ENCODE measurements at regions not wholly inside any gene's neighbourhood (a gene's known extent, or its start where the extent isn't known, plus 50 kb on each side); places are given as distances from the start of the nearest gene placed in this dataset.
A peak's percentile ranks its signal among the peaks of the same experiment; 100 is the strongest.

DNA sequence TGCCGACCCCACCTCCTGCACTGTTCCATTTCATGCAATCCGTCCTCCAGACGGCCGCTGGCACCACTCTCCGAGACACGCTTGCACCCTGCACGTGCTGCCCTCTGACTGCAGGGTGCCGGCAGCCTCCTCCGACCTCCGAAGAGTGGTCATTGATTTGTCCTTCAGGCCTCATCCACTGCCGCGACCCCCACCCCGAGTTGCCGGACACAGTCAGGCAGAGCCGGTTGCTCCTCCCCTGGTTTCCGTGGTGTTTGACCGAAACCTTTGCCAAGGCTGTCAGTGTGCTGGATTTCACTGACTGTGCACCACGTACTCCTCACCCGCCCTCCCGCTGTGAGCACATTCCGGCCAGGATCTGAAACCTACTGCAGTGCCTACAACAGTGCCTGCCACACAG, 156.4 kb upstream of the PDE10A start:
- peak; percentile 44 for DNase-seq (ENCODE audit: low spot score)
- in situ Hi-C loops (cut with HindIII; ENCODE audit: low sequenced_read_pairs) = no loop called here

DNA sequence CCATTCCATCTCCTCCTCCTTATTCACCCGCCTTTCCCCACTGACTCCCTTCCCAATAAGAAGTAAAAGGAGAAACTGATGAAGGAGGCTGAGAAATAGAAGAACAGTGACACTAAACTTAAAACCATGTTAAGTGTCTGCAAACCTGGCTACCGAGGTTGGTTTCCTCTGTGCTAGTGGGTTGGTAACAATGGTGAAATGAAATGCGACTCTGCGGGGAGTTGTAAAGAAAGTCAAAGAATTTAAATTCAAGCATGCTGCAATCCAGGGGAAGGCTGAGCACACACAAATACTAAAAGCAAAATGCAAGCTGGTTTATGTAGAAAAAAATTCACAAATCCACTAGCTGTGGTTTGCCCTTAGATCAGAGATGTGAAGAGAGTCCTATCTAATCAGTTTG, 155.2 kb upstream of the PDE10A start:
- in situ Hi-C loops (cut with HindIII; ENCODE audit: low sequenced_read_pairs) = no loop called here
- DNase-seq (ENCODE audit: low spot score) = no peak

DNA sequence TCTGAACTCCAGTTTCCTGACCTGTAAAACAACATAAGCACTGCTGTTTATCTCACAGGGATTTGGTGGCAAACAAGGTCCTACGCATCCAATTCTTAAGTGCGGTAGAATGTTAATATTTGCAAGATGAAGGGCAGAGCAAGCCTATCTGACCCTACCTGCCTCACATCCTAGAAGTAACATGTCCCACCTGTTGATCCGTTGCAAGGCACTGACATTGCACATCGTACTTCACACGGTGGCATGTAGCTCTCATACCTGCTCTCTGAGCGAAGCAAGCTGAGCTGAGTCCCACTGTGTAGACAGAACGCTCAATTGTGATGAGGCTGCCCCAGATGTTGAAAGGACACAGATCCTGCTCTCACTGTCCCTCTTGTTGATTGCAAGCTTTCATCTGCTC, 154.7 kb upstream of the PDE10A start:
- DNase-seq (ENCODE audit: low spot score) = no peak
- in situ Hi-C loops (cut with HindIII; ENCODE audit: low sequenced_read_pairs) = no loop called here

DNA sequence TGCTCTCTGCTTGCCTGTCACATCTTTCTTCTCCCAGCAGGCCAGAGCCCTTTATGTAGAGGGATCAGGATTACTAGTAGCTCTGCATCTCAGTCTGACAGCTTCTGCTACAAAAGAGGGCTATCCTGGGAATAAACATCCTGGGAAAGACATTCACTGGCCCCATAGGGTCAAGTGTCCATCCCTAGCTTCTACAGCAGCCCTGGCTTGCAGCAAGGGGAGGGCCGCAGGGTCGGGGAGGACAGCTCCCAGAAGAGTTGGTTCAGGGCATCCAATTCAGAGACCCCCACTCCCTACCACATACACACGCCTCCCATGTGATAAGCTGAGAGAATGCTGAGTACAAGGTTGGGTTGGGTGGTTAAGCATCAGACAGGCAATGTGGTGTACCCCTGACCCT, 154.1 kb upstream of the PDE10A start:
- in situ Hi-C loops (cut with HindIII; ENCODE audit: low sequenced_read_pairs) = no loop called here
- DNase-seq (ENCODE audit: low spot score) = no peak

DNA sequence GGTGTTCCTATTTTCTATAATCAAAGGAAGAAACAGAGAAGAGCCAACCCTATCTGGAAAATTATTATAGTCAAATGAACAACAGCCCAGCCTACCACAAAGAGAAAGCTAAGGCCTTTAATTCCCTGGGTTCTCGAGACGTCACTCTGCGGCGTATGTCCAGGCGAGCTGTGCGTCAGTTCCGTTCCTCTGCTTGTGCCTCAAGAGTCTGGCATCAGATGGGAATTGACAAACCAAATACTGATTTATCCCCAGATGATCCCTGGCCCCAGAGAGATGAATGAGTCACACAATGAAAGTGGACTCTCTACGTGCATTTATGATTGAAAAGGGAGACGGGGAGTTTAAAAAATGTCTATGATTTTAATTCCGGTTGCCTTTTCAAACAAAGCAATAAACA, 151.6 kb upstream of the PDE10A start:
- in situ Hi-C loops (cut with HindIII; ENCODE audit: low sequenced_read_pairs) = no loop called here

DNA sequence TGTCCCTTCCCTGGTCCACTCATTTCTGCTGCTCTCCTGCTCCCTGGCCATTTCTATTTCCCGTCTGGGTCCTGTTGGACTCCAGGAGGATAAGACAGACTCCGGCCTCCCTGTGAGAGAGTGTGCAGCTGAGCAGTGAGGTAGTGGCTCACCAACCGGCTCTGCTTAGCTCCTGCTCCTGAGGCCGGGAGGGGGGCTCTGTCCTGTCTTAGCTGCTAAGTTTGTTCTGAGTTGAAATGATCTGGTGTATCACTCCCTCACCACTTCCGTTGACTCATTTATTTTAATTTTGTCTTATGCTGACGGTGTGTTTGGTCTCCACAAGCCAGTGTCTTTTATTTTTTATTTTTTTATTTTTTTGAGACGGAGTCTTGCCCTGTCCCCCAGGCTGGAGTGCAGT, 148.5 kb upstream of the PDE10A start:
- in situ Hi-C loops (cut with HindIII; ENCODE audit: low sequenced_read_pairs) = no loop called here
- no peak for DNase-seq (ENCODE audit: low spot score)

More for the DNA sequence above, 151.6 kb upstream of the PDE10A start:
- no peak for DNase-seq (ENCODE audit: low spot score)

DNA sequence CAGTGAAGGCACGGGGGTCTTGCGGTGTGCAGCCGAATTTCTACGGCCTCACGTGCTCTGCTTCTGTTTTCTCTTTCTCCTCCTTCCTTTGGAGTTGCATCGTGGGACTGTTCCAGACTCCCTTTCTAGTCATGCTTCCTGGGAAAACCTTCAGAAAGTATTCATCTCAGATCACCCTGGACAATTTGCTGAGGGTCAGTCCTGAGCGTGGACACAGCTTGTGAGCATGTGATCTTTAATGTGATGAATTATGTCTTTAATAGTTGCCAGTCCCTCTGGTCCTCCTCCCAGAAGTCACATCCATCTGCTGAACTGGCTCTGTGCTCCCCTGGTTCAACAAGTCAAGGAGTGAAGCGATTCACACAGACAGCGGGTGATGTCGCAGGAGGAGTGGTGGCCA, 145.0 kb upstream of the PDE10A start:
- in situ Hi-C loops (cut with HindIII; ENCODE audit: low sequenced_read_pairs) = no loop called here
- DNase-seq (ENCODE audit: low spot score) = peak; percentile 38

DNA sequence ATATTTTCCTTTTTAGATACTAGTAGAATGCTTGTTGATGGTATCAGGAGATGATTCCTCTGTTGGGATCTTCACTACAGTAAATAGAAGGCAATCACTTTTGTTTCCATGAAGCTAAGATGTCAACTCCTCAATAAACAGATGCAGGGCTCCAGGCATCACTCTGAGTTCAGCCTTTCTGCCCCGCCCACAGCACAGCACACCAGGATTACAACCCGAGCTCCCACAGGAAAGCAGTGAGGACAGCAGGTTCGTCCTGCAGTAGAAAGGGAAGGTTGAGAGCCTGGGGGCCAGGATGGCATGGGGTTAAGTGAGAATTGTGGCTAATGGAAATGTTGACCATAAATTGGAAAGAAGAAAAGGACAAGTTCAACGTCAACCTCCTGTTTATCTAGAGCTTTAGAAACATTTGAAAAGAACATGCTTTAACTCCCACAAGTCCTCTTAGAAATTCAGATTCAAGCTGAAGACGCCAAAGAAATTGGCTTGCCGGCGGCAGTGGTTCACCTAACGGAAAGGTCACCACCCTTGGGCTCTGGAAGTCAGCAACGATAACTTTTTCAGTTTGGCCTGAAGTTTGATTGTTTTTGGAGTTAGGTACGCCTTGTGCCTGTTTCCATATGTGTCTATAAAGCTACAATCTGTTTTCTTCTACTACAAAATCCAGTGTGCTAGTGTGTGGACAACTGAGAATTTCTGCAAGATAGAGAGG, 144.4 kb upstream of the PDE10A start:
- in situ Hi-C loops (cut with HindIII; ENCODE audit: low sequenced_read_pairs) = no loop called here

DNA sequence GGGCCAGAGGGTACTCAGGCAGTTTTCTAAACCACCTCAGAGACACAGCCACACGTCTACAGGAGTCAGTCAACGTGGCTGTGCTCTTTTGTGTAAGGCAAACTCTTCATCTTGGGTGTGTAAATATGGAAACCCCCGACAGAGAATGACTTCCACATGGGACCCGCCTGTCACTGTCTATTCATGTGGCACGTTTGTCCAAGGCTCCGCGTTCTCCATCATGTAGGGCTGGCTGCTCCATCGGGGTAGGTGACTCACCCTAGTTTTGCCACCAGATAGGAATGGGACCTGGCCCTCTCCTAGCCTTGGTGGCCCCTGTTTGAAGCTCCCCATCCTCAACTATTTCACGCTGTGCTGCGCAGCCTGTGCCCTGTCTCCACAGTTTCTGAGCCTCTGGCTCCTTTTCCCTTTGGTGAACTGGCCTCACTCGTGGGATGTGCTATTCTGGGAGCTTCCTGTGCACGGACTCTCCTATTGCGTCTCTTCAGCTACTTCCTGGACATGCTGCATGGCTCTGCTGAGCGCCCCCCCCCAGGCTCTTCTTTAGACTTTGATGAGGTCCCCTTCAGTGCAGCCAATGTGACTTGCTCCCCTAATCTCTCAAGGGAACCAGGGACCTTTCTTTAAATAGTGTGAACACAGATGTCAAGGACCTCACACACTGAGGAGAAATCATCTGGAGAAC, 143.2 kb upstream of the PDE10A start:
- in situ Hi-C loops (cut with HindIII; ENCODE audit: low sequenced_read_pairs) = no loop called here
- no peak for DNase-seq (ENCODE audit: low spot score)

More for the DNA sequence above, 144.4 kb upstream of the PDE10A start:
- DNase-seq (ENCODE audit: low spot score) = no peak

DNA sequence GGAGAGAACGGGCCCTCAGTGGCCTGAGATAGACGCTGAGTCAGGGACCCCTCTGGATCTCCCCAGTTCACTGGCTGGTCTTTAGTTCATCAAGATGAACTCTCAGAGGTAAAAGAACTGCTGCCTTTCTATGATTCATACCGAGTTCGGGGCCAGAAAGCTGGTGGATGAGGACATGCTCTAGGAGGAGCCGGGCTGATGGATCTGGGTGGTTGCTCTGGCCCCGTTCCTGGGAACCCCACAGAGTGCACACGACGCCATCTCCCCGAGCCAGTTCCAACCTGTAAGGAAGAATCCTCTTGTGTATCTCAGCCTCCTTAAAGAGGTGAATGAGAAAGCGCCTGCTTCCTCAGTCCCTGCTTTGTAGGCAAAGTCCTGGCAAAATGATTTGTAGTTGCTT, 142.6 kb upstream of the PDE10A start:
- in situ Hi-C loops (cut with HindIII; ENCODE audit: low sequenced_read_pairs) = no loop called here
- no peak for DNase-seq (ENCODE audit: low spot score)

DNA sequence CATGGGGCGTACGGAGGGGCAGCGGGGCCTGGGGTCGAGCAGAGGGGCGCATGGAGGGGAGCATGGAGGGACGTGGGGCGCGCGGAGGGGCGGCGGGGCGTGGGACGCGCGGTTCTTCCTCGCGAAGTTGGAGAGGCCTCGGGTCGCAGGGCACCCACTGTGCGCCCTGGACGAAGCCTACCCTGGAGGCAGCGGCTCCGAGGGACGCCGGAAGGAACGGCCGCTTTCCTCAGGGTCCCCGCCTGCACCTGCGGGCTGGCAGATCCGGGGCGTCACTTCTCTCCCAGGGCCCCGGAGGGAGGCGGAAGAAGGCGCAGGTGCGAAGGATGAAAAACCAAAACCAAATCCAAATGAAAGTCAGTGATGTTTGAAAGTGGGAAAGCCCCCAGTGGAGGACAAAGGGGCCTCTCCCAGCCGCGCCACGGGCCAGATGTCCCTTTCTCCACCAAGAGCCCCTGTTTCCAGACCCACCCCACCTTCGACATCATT, 142.1 kb upstream of the PDE10A start:
- DNase-seq (ENCODE audit: low spot score) = no peak
- in situ Hi-C loops (cut with HindIII; ENCODE audit: low sequenced_read_pairs) = no loop called here

DNA sequence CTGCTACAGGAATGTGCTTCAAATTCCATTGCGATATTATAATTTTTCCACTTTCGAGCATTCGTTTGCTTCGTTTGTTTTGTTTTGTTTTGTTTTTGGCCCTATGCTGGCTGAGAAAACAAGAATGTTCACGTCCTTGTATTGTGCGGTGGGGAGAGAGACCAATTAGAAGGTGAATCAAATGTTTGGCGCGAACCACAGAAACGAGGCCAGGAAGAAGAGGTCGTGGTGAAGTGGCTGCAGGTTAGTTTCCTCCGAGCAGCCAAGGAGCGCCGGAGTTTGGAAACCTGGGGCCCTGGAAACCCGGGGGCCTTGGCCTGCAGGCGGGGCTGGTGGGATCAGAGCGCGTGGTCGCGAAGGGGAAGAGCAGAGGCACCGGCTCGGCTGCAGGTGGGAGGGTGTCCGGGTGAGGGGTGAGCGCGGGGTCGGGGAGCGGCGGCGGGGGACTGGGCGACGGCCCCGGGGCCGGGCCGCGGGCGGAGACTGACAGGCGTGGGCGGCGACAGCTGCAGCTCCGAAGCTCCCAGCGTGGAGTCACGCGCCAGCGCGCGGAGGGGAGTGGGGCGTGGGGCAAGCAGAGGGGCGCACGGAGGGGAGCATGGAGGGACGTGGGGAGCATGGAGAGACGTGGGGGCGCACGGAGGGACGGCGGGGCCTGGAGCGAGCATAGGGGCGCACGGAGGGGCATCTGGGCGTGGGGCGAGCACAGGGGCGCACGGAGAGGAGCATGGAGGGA, 141.5 kb upstream of the PDE10A start:
- in situ Hi-C loops (cut with HindIII; ENCODE audit: low sequenced_read_pairs) = no loop called here
- DNase-seq (ENCODE audit: low spot score) = no peak

DNA sequence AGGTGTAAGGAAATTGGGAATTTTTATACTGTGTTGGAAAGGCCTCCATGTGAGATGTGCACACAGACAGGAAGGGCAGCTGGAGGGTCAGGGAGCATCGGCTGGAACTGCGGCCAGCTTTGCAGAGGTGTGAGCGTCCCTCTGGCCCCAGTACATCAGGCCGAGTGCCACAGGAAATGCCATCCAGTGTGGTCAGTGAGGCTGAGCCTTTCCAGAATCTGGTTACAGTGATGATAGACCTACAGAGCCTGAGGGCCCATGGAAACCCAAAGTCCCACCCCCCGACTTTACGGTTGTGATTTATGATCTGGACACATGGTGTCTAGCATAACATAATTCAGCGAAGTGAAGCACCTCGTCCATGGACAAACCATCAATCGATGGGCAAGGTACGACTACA, 137.3 kb upstream of the PDE10A start:
- in situ Hi-C loops (cut with HindIII; ENCODE audit: low sequenced_read_pairs) = no loop called here
- DNase-seq (ENCODE audit: low spot score) = no peak

DNA sequence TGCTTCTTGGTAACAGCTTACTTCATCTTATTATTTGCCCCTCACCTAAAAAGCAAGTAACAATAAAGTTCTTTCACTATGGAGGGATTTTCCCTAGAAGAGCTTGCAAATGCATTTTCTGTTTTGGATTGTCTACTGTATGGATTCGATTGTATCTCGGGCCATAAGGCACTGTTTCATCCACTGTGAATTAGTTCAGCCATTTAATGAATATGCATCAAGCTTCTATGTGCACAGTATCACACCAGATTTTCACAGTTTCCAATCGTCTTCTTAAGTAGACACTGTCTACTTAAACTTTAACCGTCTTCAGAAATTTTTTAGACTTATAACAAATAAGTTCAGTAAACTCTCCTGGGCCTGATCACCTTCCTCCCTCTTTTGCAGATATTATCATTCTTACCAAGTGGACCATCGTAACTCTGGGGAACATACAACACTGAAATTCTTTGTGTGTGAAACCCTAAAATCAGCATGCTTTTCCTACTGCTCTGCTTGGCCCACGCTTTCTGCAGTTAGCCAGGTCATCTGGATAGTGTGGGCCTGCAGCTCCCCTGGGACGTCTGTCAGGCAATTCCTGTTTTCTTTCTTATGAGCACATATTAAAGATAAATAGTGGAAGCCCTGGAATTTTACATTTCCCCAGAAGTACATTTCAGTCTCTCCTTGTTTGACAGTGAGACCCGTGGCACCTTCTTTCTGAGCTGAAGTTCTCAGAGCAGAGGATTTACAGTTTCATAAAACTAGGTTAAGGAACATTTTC, 136.5 kb upstream of the PDE10A start:
- DNase-seq (ENCODE audit: low spot score) = peak; percentile 35
- in situ Hi-C loops (cut with HindIII; ENCODE audit: low sequenced_read_pairs) = no loop called here

DNA sequence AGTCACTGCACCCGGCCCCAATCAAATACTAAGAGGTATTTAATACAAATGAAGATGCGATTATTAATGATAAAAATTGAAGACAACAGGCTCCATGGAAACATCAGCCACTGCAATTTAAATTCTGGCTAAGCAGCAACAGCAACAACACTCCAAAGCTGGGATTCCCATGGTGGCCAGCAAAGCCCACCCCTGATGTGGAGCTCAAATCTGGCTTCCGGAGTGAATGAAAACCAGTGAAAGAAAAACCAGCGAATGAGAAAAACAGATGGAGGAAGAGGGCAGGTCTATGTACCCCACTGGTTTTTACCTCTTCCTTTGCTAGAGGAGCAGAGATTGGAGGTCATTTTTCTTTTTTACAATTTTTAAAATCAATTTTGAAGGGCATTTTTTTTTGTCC, 135.9 kb upstream of the PDE10A start:
- in situ Hi-C loops (cut with HindIII; ENCODE audit: low sequenced_read_pairs) = no loop called here
- DNase-seq (ENCODE audit: low spot score) = no peak

DNA sequence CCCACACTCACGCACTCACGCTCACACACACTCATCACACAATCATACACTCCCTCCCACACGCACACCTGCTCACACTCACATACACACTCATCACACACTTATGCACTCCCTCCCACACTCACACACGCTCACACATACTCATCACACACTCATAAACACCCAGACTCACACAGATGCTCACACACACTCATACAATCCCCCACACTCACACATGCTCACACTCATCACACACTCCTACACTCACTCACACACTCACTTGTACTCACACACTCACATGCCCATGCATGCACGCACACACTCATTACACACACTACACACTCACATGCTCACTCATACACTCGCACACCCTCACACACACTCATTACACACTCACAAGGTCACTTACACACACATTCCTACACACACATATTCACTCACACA, 131.1 kb upstream of the PDE10A start:
- in situ Hi-C loops (cut with HindIII; ENCODE audit: low sequenced_read_pairs) = no loop called here
- no peak for DNase-seq (ENCODE audit: low spot score)

DNA sequence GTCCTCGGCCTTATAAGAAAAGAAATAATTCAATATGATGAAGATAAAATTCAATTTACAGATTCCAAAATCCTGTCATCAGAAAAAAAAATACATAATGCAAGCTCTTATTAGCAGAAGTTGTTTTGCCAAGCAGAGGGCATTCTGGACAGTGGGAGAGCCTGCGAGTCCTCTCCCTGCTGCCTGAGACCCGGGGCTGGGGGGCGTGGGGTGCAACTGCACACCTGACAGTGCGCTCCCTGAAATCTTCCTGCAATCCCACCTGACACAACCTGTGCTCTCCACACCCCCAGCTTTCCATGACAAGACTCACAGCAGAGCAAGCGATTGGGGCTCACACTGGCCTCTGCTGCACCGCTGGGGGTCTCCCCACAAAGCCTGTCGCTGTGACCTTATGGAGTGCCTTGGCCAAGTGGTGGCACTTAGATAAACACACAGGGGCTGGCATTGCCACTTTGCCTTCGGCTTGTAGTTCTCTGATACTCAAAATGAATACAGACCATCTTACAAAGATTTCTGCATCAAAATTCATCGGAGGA, 130.3 kb upstream of the PDE10A start:
- no peak for DNase-seq (ENCODE audit: low spot score)
- in situ Hi-C loops (cut with HindIII; ENCODE audit: low sequenced_read_pairs) = no loop called here

DNA sequence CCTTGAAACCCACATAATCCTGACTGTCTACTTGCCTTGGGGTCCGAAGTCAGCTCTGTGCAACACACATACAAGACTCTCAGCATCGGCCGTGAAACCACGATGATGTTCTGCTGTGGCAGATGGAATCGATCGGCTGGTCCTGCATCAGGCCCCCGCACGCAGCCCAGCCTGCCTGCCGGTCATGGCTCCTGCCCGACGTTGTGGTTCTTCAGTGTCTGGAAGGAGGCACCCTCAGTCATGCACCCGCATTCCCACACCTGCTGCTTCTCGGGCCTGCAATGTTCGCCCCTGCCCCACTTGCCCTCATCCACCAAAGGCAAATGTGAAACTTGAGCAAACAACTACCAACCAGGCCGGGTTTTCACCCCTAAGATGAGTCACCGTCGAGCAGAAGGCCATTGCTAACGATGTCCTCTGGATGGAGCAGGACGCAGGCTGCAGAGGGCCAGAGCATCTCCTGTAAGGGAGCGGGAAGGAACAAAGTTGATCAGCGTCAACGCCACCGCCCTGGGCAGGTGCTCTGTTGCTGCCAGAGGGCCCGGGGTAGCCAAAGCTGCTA, 128.9 kb upstream of the PDE10A start:
- in situ Hi-C loops (cut with HindIII; ENCODE audit: low sequenced_read_pairs) = no loop called here

DNA sequence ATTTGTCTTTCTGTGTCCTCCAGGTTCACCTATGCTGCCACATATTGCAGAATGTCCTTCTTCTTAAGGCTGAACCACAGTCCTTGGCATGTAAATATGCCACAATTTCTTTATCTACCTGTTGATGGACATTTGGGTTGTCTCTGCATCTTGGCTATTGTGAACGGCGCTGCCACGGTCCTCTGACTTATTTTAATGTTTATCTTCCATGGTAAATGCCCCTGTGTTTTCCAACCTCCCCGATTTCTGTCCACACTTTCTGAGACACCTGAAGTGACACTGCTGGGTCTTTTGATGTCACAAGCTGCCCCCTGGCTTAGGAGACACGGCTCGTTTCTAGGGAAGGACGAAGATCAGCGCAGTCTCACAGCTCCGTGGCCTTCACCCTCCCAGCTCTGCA, 128.3 kb upstream of the PDE10A start:
- DNase-seq (ENCODE audit: low spot score) = no peak

More for the DNA sequence above, 128.9 kb upstream of the PDE10A start:
- no peak for DNase-seq (ENCODE audit: low spot score)

More for the DNA sequence above, 128.3 kb upstream of the PDE10A start:
- in situ Hi-C loops (cut with HindIII; ENCODE audit: low sequenced_read_pairs) = no loop called here

Measured in G401 (cell line).